ENCODE measurements at regions not wholly inside any gene's neighbourhood (a gene's known extent, or its start where the extent isn't known, plus 50 kb on each side); places are given as distances from the start of the nearest gene placed in this dataset.

DNA sequence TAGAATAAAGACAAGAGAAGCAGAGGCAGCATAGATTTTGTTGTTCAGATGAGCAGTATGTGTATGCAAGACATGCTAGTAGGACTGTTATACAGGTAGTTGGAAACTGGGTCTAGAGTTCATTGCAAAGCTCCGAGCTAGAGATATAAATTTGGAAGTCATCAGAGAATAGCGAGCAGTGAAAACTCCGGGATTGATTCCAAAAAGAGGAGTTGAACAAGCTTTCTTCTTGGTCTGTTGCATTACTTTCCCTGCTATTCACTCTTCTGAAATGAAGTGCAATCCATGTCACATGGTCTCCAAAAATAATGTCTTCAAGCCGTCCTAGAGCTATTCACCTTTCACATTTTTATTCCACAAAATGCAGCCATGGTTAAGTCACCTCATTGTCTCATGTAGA lies 67.9 kb upstream of the ZNF462 start:
- ChIA-PET POLR2A (no interaction called here), CTCF (no interaction called here)
- DNase-seq (ENCODE audit: extremely low spot score) = no peak
- no peak for TF ChIP-seq PKNOX1 (IDR thresholded peaks at IDR 0.05)
- TF ChIP-seq LEF1 (IDR thresholded peaks at IDR 0.05; ENCODE audit: borderline replicate concordance) = no peak

DNA sequence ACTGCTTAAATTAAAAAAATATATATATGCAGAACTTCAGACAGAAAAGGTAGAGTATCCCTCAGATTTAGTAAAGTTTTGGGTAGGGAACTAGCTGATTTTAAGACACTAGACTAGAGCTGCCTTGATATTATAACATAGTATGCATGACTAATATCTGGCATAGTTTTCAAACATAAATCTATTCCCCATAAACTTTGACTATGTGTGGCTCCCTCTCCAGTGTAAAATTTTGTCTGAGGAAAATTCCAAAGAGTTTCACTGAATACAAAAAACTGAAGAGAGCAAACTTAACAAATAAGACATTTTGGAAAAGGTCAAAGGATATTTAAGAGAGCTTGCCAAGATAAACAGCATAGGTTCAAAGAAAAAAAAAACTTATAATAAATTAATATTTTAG lies 66.2 kb upstream of the ZNF462 start:
- ChIA-PET CTCF (no interaction called here), POLR2A (no interaction called here)
- TF ChIP-seq FOXK2 (IDR thresholded peaks at IDR 0.05) (no peak), SP1 (IDR thresholded peaks at IDR 0.05) (no peak), ELF4 (IDR thresholded peaks at IDR 0.05) (no peak), PKNOX1 (IDR thresholded peaks at IDR 0.05) (no peak), FOXM1 (IDR thresholded peaks at IDR 0.05; ENCODE audit: borderline replicate concordance) (no peak), L3MBTL2 (conservative IDR thresholded peaks at IDR 0.05) (no peak), TARDBP (IDR thresholded peaks at IDR 0.05) (no peak), CTBP1 (IDR thresholded peaks at IDR 0.05; ENCODE audit: borderline replicate concordance) (no peak), HDGF (IDR thresholded peaks at IDR 0.05; ENCODE audit: borderline replicate concordance) (no peak), NFRKB (IDR thresholded peaks at IDR 0.05) (no peak), LEF1 (IDR thresholded peaks at IDR 0.05; ENCODE audit: borderline replicate concordance) (no peak), FOXA1 (IDR thresholded peaks at IDR 0.05) (no peak), SUZ12 (IDR thresholded peaks at IDR 0.05) (no peak), ZNF384 (IDR thresholded peaks at IDR 0.05) (no peak), ARNT (IDR thresholded peaks at IDR 0.05) (no peak), BHLHE40 (IDR thresholded peaks at IDR 0.05; ENCODE audit: borderline replicate concordance) (no peak)
- no peak for DNase-seq (ENCODE audit: extremely low spot score)

DNA sequence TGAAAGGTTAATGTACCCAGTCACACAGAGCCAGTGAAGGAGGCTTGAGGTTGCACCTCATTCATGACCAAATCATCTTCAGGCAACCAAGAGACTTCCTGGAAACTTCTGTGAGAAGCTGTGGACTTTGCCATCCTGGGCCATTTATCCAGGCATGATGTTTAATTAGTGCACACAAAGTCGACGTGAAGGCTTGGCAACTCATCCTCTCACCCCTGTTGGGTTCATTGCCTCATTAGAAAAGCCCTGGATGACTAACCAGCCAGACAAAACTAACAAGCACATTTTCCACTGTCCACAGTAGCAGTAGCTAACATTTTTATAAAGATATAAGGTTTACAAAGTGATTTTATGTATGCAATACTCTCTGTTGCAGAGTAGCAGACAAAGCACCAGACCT lies 65.7 kb upstream of the ZNF462 start:
- POLR2A ChIA-PET = no interaction called here
- CTCF ChIA-PET = no interaction called here
- TF ChIP-seq FOXK2 (IDR thresholded peaks at IDR 0.05) (no peak), BHLHE40 (IDR thresholded peaks at IDR 0.05; ENCODE audit: borderline replicate concordance) (no peak), FOXM1 (IDR thresholded peaks at IDR 0.05; ENCODE audit: borderline replicate concordance) (no peak), SP1 (IDR thresholded peaks at IDR 0.05) (no peak), ZNF384 (IDR thresholded peaks at IDR 0.05) (no peak), L3MBTL2 (conservative IDR thresholded peaks at IDR 0.05) (no peak), NFRKB (IDR thresholded peaks at IDR 0.05) (no peak), FOXA1 (IDR thresholded peaks at IDR 0.05) (no peak), HDGF (IDR thresholded peaks at IDR 0.05; ENCODE audit: borderline replicate concordance) (no peak)
- DNase-seq (ENCODE audit: extremely low spot score) = no peak

DNA sequence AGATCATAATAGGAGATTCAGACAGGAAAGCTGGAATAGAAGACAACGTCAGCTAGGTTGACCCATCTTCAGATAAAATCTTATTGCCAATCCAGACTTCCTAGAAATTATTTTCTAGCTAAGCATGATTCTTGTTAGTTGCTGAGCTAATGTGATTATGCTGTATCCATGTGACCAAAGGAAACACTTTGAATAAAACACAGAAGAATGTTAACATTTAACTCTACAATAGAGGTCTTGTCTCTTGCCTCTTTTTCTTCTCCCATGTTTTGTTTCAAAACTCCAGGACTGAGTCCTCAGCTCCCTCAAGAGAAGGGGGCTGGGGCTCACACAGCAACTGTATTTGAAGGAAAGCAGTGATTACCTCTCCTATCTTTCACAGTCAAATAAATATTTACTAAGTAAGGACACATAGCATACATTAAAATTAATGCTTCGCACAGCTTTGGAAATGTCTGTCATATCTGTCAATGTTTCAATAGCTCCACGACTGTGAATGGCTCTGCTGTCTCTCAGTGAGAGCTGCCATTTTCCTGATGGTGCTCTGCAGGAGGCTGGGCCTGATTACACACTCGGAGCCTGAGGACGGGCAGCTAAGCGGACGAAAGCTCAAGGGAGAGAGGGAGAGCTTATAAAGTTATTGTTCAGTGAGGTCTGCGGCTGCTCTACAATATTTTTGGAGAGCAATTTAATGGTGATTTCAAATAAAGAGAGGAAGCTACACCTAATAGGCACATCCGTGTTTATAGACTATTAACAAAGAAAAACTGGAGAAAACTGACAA lies 64.8 kb upstream of the ZNF462 start:
- no peak for TF ChIP-seq SP1 (IDR thresholded peaks at IDR 0.05)
- TF ChIP-seq BHLHE40 (IDR thresholded peaks at IDR 0.05; ENCODE audit: borderline replicate concordance) = no peak
- TF ChIP-seq HDGF (IDR thresholded peaks at IDR 0.05; ENCODE audit: borderline replicate concordance) = no peak
- TF ChIP-seq LEF1 (IDR thresholded peaks at IDR 0.05; ENCODE audit: borderline replicate concordance) = no peak
- TF ChIP-seq FOXA1 (IDR thresholded peaks at IDR 0.05) = no peak
- no peak for TF ChIP-seq SUZ12 (IDR thresholded peaks at IDR 0.05)
- no peak for TF ChIP-seq ZNF384 (IDR thresholded peaks at IDR 0.05)
- no peak for TF ChIP-seq L3MBTL2 (conservative IDR thresholded peaks at IDR 0.05)
- no peak for TF ChIP-seq TARDBP (IDR thresholded peaks at IDR 0.05)
- TF ChIP-seq FOXM1 (IDR thresholded peaks at IDR 0.05; ENCODE audit: borderline replicate concordance) = no peak
- TF ChIP-seq FOXK2 (IDR thresholded peaks at IDR 0.05) = no peak
- TF ChIP-seq CTBP1 (IDR thresholded peaks at IDR 0.05; ENCODE audit: borderline replicate concordance) = no peak
- POLR2A ChIA-PET = no interaction called here
- CTCF ChIA-PET = no interaction called here
- DNase-seq (ENCODE audit: extremely low spot score) = peak; percentile 9

DNA sequence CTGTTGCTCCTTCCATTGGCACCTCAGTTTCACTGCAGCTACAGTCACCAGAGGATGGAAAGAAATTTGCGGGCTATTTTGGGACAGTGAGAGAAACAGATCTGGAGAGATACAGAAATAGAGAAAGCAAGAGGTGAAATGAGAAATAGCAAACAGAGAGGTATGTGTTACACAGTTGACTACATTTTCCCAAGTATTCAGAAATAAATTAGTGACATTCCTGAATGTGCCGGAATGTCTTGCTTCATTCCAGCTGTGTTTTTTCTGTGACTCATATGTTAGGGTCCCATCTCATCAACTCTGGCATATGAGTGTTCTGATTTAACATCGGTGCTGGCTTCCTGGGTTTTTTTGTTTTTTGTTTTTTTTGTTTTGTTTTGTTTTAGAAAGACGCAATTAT lies 63.8 kb upstream of the ZNF462 start:
- no peak for DNase-seq (ENCODE audit: extremely low spot score)
- ChIA-PET CTCF (no interaction called here), POLR2A (no interaction called here)
- TF ChIP-seq SP1 (IDR thresholded peaks at IDR 0.05) = no peak
- no peak for TF ChIP-seq L3MBTL2 (conservative IDR thresholded peaks at IDR 0.05)
- TF ChIP-seq SUZ12 (IDR thresholded peaks at IDR 0.05) = no peak
- TF ChIP-seq FOXA1 (IDR thresholded peaks at IDR 0.05) = no peak
- TF ChIP-seq NFRKB (IDR thresholded peaks at IDR 0.05) = no peak
- TF ChIP-seq TARDBP (IDR thresholded peaks at IDR 0.05) = no peak
- TF ChIP-seq HDGF (IDR thresholded peaks at IDR 0.05; ENCODE audit: borderline replicate concordance) = no peak
- TF ChIP-seq FOXM1 (IDR thresholded peaks at IDR 0.05; ENCODE audit: borderline replicate concordance) = no peak
- TF ChIP-seq PKNOX1 (IDR thresholded peaks at IDR 0.05) = no peak

DNA sequence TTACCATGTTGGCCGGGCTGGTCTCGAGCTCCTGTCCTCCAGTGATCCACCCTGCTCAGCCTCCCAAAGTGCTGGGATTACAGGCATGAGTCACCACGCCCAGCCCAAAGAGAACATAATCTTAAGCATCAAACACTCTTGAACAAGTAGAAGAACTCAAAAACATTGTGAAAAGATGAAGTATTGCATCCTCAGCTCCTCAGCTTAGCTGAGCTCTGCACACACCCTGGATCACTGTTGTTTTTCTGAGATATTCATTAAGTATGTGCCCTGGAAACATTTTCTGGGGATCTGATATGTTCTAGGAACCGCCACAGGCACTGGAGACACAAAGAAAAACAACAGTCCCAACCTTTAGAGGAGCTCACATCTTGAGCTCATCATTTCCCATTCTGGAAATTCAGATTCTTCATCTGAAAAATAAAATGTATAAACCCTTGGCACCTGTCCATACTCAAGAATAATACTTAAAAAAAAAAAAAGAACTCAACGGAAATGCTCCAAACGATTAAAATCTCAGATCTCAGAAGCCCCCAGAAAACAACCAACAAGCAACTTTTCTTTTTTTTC lies 62.2 kb upstream of the ZNF462 start:
- no peak for DNase-seq (ENCODE audit: extremely low spot score)
- TF ChIP-seq NFRKB (IDR thresholded peaks at IDR 0.05) (no peak), HDGF (IDR thresholded peaks at IDR 0.05; ENCODE audit: borderline replicate concordance) (no peak), ARNT (IDR thresholded peaks at IDR 0.05) (no peak)
- ChIA-PET POLR2A (no interaction called here), CTCF (no interaction called here)
